ENCODE measurements at regions not wholly inside any gene's neighbourhood (a gene's known extent, or its start where the extent isn't known, plus 50 kb on each side); places are given as distances from the start of the nearest gene placed in this dataset.

DNA sequence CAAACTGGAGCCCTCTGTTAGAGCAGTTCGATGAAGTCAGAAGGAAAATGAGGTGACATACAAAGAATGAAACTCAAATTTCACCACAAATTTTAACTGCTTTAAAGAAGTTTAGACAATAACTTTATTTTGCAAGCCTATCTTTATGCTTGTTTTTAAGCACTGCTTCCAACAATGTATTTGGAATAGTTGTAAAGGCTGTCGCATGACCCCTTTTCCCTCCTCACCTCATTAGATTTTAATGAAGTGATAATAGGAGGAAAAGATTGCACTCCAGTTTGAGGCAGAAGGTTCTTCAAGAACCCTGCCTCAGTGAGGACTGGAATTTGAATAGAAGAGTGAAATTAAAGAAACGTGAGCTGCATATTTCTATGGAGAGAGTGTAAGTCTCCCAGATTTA lies 386.1 kb upstream of the NR3C2 start:
- H3K4me3 Mint-ChIP-seq, result no peak overlapping the region

DNA sequence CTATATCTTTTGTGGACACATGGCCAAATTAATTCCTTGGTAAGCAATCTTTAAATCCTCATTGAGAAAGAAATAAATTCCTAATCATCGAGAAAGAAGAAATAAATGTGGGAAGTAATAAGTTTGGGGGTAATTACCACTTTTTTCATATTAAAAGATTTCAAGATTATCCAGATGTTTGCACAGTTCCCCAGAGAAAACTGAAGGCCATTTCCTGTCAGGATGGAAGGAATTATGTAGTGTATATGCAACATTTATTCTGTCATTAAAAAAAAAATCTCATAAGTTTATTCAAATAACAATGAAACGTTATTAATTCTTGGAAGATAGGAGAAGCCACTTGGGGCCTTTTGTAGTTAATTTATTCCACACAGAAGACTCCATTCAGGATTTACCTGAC lies 385.6 kb upstream of the NR3C2 start:
- DNase-seq (ENCODE audit: low spot score), result no peak
- H3K36me3 Mint-ChIP-seq (ENCODE audit: low read depth), result no peaks in the 10 kb centered on the region
- H3K4me1 Mint-ChIP-seq (ENCODE audit: low read depth), result no peaks in the 10 kb centered on the region
- H3K27me3 Mint-ChIP-seq (ENCODE audit: low read depth), result no peaks in the 10 kb centered on the region
- no peak overlapping the region for H3K27ac Mint-ChIP-seq
- H3K4me3 Mint-ChIP-seq, result no peak overlapping the region
- H3K9me3 Mint-ChIP-seq, result no peaks in the 10 kb centered on the region

More for the DNA sequence above, 386.1 kb upstream of the NR3C2 start:
- H3K9me3 Mint-ChIP-seq, result no peaks in the 10 kb centered on the region
- no peak overlapping the region for H3K27ac Mint-ChIP-seq
- no peaks in the 10 kb centered on the region for H3K4me1 Mint-ChIP-seq (ENCODE audit: low read depth)
- H3K36me3 Mint-ChIP-seq (ENCODE audit: low read depth), result no peaks in the 10 kb centered on the region
- no peaks in the 10 kb centered on the region for H3K27me3 Mint-ChIP-seq (ENCODE audit: low read depth)
- no peak for DNase-seq (ENCODE audit: low spot score)

GRCh38 chr4:148823419-148823769 lies 381.2 kb upstream of the NR3C2 start:
- no peak for DNase-seq (ENCODE audit: low spot score)
- no peaks in the 10 kb centered on the region for H3K4me1 Mint-ChIP-seq (ENCODE audit: low read depth)
- no peak overlapping the region for H3K4me3 Mint-ChIP-seq
- no peaks in the 10 kb centered on the region for H3K27me3 Mint-ChIP-seq (ENCODE audit: low read depth)
- no peak overlapping the region for H3K27ac Mint-ChIP-seq
- no peaks in the 10 kb centered on the region for H3K9me3 Mint-ChIP-seq
- no peaks in the 10 kb centered on the region for H3K36me3 Mint-ChIP-seq (ENCODE audit: low read depth)

DNA sequence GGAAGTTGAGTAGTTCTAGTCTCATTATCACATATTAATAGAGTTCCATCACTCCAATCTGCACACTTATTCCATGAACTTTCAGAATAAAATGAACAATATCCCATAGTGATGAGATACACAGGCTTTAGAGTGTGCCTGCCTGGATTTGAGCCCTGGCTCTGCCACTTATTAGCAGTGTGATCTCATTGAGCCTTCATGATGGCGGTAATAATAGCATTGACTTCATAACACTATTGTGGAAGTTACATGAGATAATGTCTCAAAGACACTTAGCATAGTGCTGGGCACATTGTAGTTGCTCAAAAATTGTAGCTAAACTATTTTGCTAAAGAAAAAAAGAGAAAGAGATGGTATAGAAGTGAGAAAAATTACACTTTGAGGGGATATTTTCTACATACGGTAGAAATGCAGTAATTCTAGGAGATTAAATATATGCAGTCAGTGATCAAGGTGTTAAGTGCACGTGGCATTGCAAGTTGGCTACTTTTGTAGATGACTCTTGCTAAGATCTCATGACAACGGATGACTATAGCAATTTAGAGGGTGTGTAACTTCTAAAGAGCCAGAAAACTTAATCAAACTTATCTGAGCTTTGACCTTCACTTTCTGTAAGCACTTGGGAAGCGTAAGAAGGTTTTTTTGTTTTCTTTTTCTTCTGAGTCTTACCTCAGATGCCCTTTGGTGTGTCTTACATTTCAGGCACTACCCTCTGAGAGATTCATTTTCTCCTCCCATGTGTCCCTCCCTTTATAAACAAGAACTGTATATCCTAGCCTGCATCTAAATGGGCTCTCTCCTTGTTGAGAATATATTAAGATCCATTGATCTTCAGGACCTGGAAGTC lies 380.6 kb upstream of the NR3C2 start:
- no peak for DNase-seq (ENCODE audit: low spot score)
- Mint-ChIP-seq H3K4me1 (ENCODE audit: low read depth) (no peaks in the 10 kb centered on the region), H3K4me3 (no peak overlapping the region), H3K27ac (no peak overlapping the region), H3K9me3 (no peaks in the 10 kb centered on the region), H3K36me3 (ENCODE audit: low read depth) (no peaks in the 10 kb centered on the region), H3K27me3 (ENCODE audit: low read depth) (no peaks in the 10 kb centered on the region)

DNA sequence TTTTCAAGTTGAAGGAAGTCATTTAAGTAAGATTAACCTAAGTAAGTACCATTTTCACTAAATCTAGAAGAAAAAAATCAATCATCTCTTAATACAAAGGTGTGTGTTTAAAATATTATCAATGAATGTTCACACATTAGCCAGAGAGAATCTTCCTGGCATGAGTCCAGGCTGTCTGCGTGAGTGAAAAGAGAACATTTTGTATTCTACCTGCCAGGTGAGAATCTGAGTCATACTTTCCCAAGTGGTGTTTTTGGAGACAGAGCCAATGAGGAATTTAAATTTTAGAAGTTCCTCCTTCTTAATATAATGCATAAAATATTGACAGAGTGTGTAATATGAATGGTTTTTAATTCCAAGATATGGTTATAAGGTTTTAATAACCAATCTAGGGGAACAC lies 371.8 kb upstream of the NR3C2 start:
- Mint-ChIP-seq H3K27me3 (ENCODE audit: low read depth) (no peaks in the 10 kb centered on the region), H3K36me3 (ENCODE audit: low read depth) (no peaks in the 10 kb centered on the region), H3K9me3 (peaks cover 6% of the 10 kb centered on the region), H3K4me1 (ENCODE audit: low read depth) (no peaks in the 10 kb centered on the region), H3K4me3 (no peak overlapping the region), H3K27ac (no peak overlapping the region)
- DNase-seq (ENCODE audit: low spot score), result no peak

GRCh38 chr4:148813289-148813688 lies 371.1 kb upstream of the NR3C2 start:
- Mint-ChIP-seq H3K4me3 (no peak overlapping the region), H3K27ac (no peak overlapping the region), H3K4me1 (ENCODE audit: low read depth) (no peaks in the 10 kb centered on the region), H3K36me3 (ENCODE audit: low read depth) (no peaks in the 10 kb centered on the region), H3K27me3 (ENCODE audit: low read depth) (no peaks in the 10 kb centered on the region), H3K9me3 (peaks cover 6% of the 10 kb centered on the region)
- no peak for DNase-seq (ENCODE audit: low spot score)

GRCh38 chr4:148812101-148812500 lies 369.9 kb upstream of the NR3C2 start:
- no peak overlapping the region for H3K4me3 Mint-ChIP-seq
- peaks cover 6% of the 10 kb centered on the region for H3K9me3 Mint-ChIP-seq
- no peaks in the 10 kb centered on the region for H3K36me3 Mint-ChIP-seq (ENCODE audit: low read depth)
- no peaks in the 10 kb centered on the region for H3K4me1 Mint-ChIP-seq (ENCODE audit: low read depth)
- no peak overlapping the region for H3K27ac Mint-ChIP-seq
- no peak for DNase-seq (ENCODE audit: low spot score)
- no peaks in the 10 kb centered on the region for H3K27me3 Mint-ChIP-seq (ENCODE audit: low read depth)

DNA sequence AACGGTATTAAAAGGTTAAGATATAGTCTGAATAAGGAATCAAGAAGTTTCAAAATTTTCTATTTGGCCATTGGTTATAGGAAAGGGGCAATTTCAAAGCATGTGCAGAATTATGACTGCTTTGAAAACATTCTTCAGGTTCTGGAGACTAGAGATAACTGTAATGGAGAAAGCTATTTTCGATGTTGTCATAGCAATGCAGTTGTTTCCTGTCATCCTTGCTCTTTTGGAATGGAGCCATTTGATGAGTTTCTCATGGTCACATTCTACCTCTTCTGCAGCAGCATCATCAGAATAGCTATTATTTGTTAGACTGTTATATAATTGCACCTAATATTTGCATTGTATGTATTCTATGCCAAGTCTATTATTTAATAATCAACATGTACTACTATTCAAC lies 368.2 kb upstream of the NR3C2 start:
- Mint-ChIP-seq H3K9me3 (no peaks in the 10 kb centered on the region), H3K4me3 (no peak overlapping the region), H3K27ac (no peak overlapping the region), H3K36me3 (ENCODE audit: low read depth) (no peaks in the 10 kb centered on the region), H3K27me3 (ENCODE audit: low read depth) (no peaks in the 10 kb centered on the region), H3K4me1 (ENCODE audit: low read depth) (no peaks in the 10 kb centered on the region)
- DNase-seq (ENCODE audit: low spot score), result no peak

- DNase-seq (ENCODE audit: low spot score), result no peak
- H3K4me1 Mint-ChIP-seq (ENCODE audit: low read depth), result no peaks in the 10 kb centered on the region
- H3K27ac Mint-ChIP-seq, result no peak overlapping the region
- H3K27me3 Mint-ChIP-seq (ENCODE audit: low read depth), result no peaks in the 10 kb centered on the region
- H3K4me3 Mint-ChIP-seq, result no peak overlapping the region
- H3K9me3 Mint-ChIP-seq, result no peaks in the 10 kb centered on the region
- H3K36me3 Mint-ChIP-seq (ENCODE audit: low read depth), result no peaks in the 10 kb centered on the region
These were observed 366.2 kb upstream of the NR3C2 start for GRCh38 chr4:148808416-148808815.

GRCh38 chr4:148800940-148801339 lies 358.7 kb upstream of the NR3C2 start:
- no peak overlapping the region for H3K27ac Mint-ChIP-seq
- H3K4me3 Mint-ChIP-seq, result no peak overlapping the region
- no peaks in the 10 kb centered on the region for H3K4me1 Mint-ChIP-seq (ENCODE audit: low read depth)
- H3K9me3 Mint-ChIP-seq, result no peaks in the 10 kb centered on the region
- DNase-seq (ENCODE audit: low spot score), result no peak
- no peaks in the 10 kb centered on the region for H3K36me3 Mint-ChIP-seq (ENCODE audit: low read depth)
- H3K27me3 Mint-ChIP-seq (ENCODE audit: low read depth), result no peaks in the 10 kb centered on the region

GRCh38 chr4:148800336-148800885 lies 358.2 kb upstream of the NR3C2 start:
- Mint-ChIP-seq H3K27me3 (ENCODE audit: low read depth) (no peaks in the 10 kb centered on the region), H3K27ac (no peak overlapping the region), H3K9me3 (no peaks in the 10 kb centered on the region), H3K4me1 (ENCODE audit: low read depth) (no peaks in the 10 kb centered on the region), H3K4me3 (no peak overlapping the region), H3K36me3 (ENCODE audit: low read depth) (no peaks in the 10 kb centered on the region)
- DNase-seq (ENCODE audit: low spot score), result no peak

GRCh38 chr4:148795156-148795864 lies 353.1 kb upstream of the NR3C2 start:
- DNase-seq (ENCODE audit: low spot score), result no peak
- Mint-ChIP-seq H3K9me3 (no peaks in the 10 kb centered on the region), H3K27ac (no peak overlapping the region), H3K4me3 (no peak overlapping the region), H3K4me1 (ENCODE audit: low read depth) (no peaks in the 10 kb centered on the region), H3K27me3 (ENCODE audit: low read depth) (no peaks in the 10 kb centered on the region), H3K36me3 (ENCODE audit: low read depth) (no peaks in the 10 kb centered on the region)

DNA sequence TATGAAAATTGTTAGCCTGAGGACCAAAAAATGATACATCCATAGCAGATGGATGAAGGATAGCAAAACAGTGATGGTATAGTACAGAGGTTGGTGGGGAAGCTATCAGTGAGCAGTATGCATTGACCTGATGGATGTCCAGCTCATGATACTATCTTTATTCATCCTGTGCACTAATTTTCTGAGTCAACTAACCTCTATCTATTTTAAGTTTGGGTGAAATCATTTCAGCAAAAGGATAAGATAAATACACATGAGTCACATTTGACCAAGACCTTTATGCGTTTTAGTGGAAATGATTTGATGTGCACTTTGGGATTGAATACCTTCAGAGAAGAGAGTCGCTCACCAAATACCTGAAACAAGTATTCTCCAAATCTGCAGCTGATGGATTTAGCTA lies 351.0 kb upstream of the NR3C2 start:
- Mint-ChIP-seq H3K4me1 (ENCODE audit: low read depth) (no peaks in the 10 kb centered on the region), H3K27me3 (ENCODE audit: low read depth) (no peaks in the 10 kb centered on the region), H3K9me3 (no peaks in the 10 kb centered on the region), H3K36me3 (ENCODE audit: low read depth) (no peaks in the 10 kb centered on the region), H3K4me3 (no peak overlapping the region), H3K27ac (no peak overlapping the region)
- no peak for DNase-seq (ENCODE audit: low spot score)

- no peak overlapping the region for H3K27ac Mint-ChIP-seq
- DNase-seq (ENCODE audit: low spot score), result no peak
- H3K36me3 Mint-ChIP-seq (ENCODE audit: low read depth), result no peaks in the 10 kb centered on the region
- H3K27me3 Mint-ChIP-seq (ENCODE audit: low read depth), result no peaks in the 10 kb centered on the region
- H3K4me1 Mint-ChIP-seq (ENCODE audit: low read depth), result no peaks in the 10 kb centered on the region
- no peak overlapping the region for H3K4me3 Mint-ChIP-seq
- H3K9me3 Mint-ChIP-seq, result no peaks in the 10 kb centered on the region
These were observed 348.5 kb upstream of the NR3C2 start for GRCh38 chr4:148790691-148791090.

All from T-helper 2 cell treated with Interferon-gamma antibody and Interleukin-4, amounts not matched to agents 5 μg/mL and 100 μg/mL, for 36 hours (primary cell).